ENCODE measurements at regions not wholly inside any gene's neighbourhood (a gene's known extent, or its start where the extent isn't known, plus 50 kb on each side); places are given as distances from the start of the nearest gene placed in this dataset.

- no peak for DNase-seq
- Mint-ChIP-seq H3K27ac (no peak overlapping the region), H3K4me3 (no peak overlapping the region), H3K36me3 (no peaks in the 10 kb centered on the region), H3K4me1 (no peaks in the 10 kb centered on the region), H3K27me3 (peaks cover 16% of the 10 kb centered on the region), H3K9me3 (no peaks in the 10 kb centered on the region)
- POLR2A ChIA-PET, result interaction anchor here (0.6 kb wide), 1 partner anchor 512 kb away, joined by 5 read pairs; no protein-coding TSS in a partner anchor
- no peak for ATAC-seq (ENCODE audit: low read depth)
These were observed 176.7 kb downstream of the SMAD6 start for GRCh38 chr15:66878761-66879160.

GRCh38 chr15:66879531-66880368, 177.7 kb downstream of the SMAD6 start:
- H3K36me3 Mint-ChIP-seq, result no peaks in the 10 kb centered on the region
- peaks cover 10% of the 10 kb centered on the region for H3K27me3 Mint-ChIP-seq
- no peak overlapping the region for H3K4me3 Mint-ChIP-seq
- ATAC-seq (ENCODE audit: low read depth) (no peak), DNase-seq (peak; percentile 10)
- no peak overlapping the region for H3K27ac Mint-ChIP-seq
- no peaks in the 10 kb centered on the region for H3K9me3 Mint-ChIP-seq
- POLR2A ChIA-PET, result no interaction called here
- no peaks in the 10 kb centered on the region for H3K4me1 Mint-ChIP-seq

- Mint-ChIP-seq H3K27ac (no peak overlapping the region), H3K36me3 (no peaks in the 10 kb centered on the region), H3K9me3 (no peaks in the 10 kb centered on the region), H3K4me3 (no peak overlapping the region), H3K4me1 (no peaks in the 10 kb centered on the region), H3K27me3 (peaks cover 6% of the 10 kb centered on the region)
- DNase-seq (peak; percentile 8), ATAC-seq (ENCODE audit: low read depth) (no peak)
- POLR2A ChIA-PET, result no interaction called here
These were observed 178.5 kb downstream of the SMAD6 start for GRCh38 chr15:66880380-66881155.

- POLR2A ChIA-PET, result no interaction called here
- ATAC-seq (ENCODE audit: low read depth) (no peak), DNase-seq (peak; percentile 10)
- H3K36me3 Mint-ChIP-seq, result no peaks in the 10 kb centered on the region
- H3K4me3 Mint-ChIP-seq, result no peak overlapping the region
- H3K27me3 Mint-ChIP-seq, result peaks cover 8% of the 10 kb centered on the region
- no peaks in the 10 kb centered on the region for H3K4me1 Mint-ChIP-seq
- H3K9me3 Mint-ChIP-seq, result no peaks in the 10 kb centered on the region
- H3K27ac Mint-ChIP-seq, result no peak overlapping the region
These were observed 179.3 kb downstream of the SMAD6 start for GRCh38 chr15:66881173-66881905.

- ATAC-seq (ENCODE audit: low read depth) (no peak), DNase-seq (peak; percentile 9)
- no peak overlapping the region for H3K4me3 Mint-ChIP-seq
- H3K9me3 Mint-ChIP-seq, result no peaks in the 10 kb centered on the region
- no peaks in the 10 kb centered on the region for H3K36me3 Mint-ChIP-seq
- H3K27me3 Mint-ChIP-seq, result peaks cover 12% of the 10 kb centered on the region
- POLR2A ChIA-PET, result no interaction called here
- H3K4me1 Mint-ChIP-seq, result no peaks in the 10 kb centered on the region
- H3K27ac Mint-ChIP-seq, result no peak overlapping the region
These were observed 180.4 kb downstream of the SMAD6 start for GRCh38 chr15:66882251-66883020.

- peaks cover 12% of the 10 kb centered on the region for H3K27me3 Mint-ChIP-seq
- no peak overlapping the region for H3K27ac Mint-ChIP-seq
- no peak overlapping the region for H3K4me3 Mint-ChIP-seq
- DNase-seq (peak; percentile 2), ATAC-seq (ENCODE audit: low read depth) (no peak)
- POLR2A ChIA-PET, result no interaction called here
- H3K36me3 Mint-ChIP-seq, result no peaks in the 10 kb centered on the region
- no peaks in the 10 kb centered on the region for H3K4me1 Mint-ChIP-seq
- H3K9me3 Mint-ChIP-seq, result no peaks in the 10 kb centered on the region
These were observed 181.4 kb downstream of the SMAD6 start for GRCh38 chr15:66883284-66883911.

GRCh38 chr15:66884115-66884622, 181.2 kb upstream of the SMAD3 start:
- H3K4me1 Mint-ChIP-seq, result no peaks in the 10 kb centered on the region
- H3K36me3 Mint-ChIP-seq, result no peaks in the 10 kb centered on the region
- POLR2A ChIA-PET, result no interaction called here
- no peaks in the 10 kb centered on the region for H3K9me3 Mint-ChIP-seq
- H3K27ac Mint-ChIP-seq, result no peak overlapping the region
- ATAC-seq (ENCODE audit: low read depth), result no peak
- H3K4me3 Mint-ChIP-seq, result no peak overlapping the region
- H3K27me3 Mint-ChIP-seq, result peaks cover 12% of the 10 kb centered on the region
- peak; percentile 4 for DNase-seq

GRCh38 chr15:66884661-66885237, 180.7 kb upstream of the SMAD3 start:
- H3K36me3 Mint-ChIP-seq, result no peaks in the 10 kb centered on the region
- no peak for ATAC-seq (ENCODE audit: low read depth)
- peaks cover 12% of the 10 kb centered on the region for H3K27me3 Mint-ChIP-seq
- H3K9me3 Mint-ChIP-seq, result peaks cover 2% of the 10 kb centered on the region
- no peak overlapping the region for H3K4me3 Mint-ChIP-seq
- no peak overlapping the region for H3K27ac Mint-ChIP-seq
- POLR2A ChIA-PET, result no interaction called here
- no peaks in the 10 kb centered on the region for H3K4me1 Mint-ChIP-seq
- peak; percentile 14 for DNase-seq

GRCh38 chr15:66885281-66885915, 180.0 kb upstream of the SMAD3 start:
- H3K9me3 Mint-ChIP-seq, result peaks cover 2% of the 10 kb centered on the region
- no peaks in the 10 kb centered on the region for H3K4me1 Mint-ChIP-seq
- POLR2A ChIA-PET, result no interaction called here
- no peak overlapping the region for H3K4me3 Mint-ChIP-seq
- ATAC-seq (ENCODE audit: low read depth) (no peak), DNase-seq (peak; percentile 3)
- no peak overlapping the region for H3K27ac Mint-ChIP-seq
- no peaks in the 10 kb centered on the region for H3K36me3 Mint-ChIP-seq
- H3K27me3 Mint-ChIP-seq, result peaks cover 12% of the 10 kb centered on the region

- ATAC-seq (ENCODE audit: low read depth) (no peak), DNase-seq (peak; percentile 9)
- Mint-ChIP-seq H3K9me3 (peaks cover 3% of the 10 kb centered on the region), H3K4me3 (no peak overlapping the region), H3K27ac (no peak overlapping the region), H3K27me3 (peaks cover 17% of the 10 kb centered on the region), H3K36me3 (no peaks in the 10 kb centered on the region), H3K4me1 (no peaks in the 10 kb centered on the region)
- POLR2A ChIA-PET, result no interaction called here
These were observed 179.1 kb upstream of the SMAD3 start for GRCh38 chr15:66886241-66886675.

GRCh38 chr15:66886686-66887273, 178.6 kb upstream of the SMAD3 start:
- Mint-ChIP-seq H3K27ac (no peak overlapping the region), H3K36me3 (no peaks in the 10 kb centered on the region), H3K4me3 (no peak overlapping the region), H3K4me1 (no peaks in the 10 kb centered on the region), H3K27me3 (peaks cover 21% of the 10 kb centered on the region), H3K9me3 (peaks cover 3% of the 10 kb centered on the region)
- ATAC-seq (ENCODE audit: low read depth) (no peak), DNase-seq (peak; percentile 2)
- POLR2A ChIA-PET, result no interaction called here
